Left ventricle myocardium inferior (tissue), 1 donor: ENCODE measurements at regions not wholly inside any gene's neighbourhood (a gene's known extent, or its start where the extent isn't known, plus 50 kb on each side); places are given as distances from the start of the nearest gene placed in this dataset.

Experiments
- DNase-seq: peaks from one replicate; pipeline ENCODE4 v3.0.0-alpha.2; 2020
- H3K27ac ChIP-seq: fragments of 200-600 bp; replicated peaks from 2 replicates; pipeline ENCODE4 v1.8.0; 2021
- H3K27me3 ChIP-seq: fragments of 200-600 bp; 2 replicates; pipeline ENCODE4 v1.8.0; 2021; ENCODE audit warnings: low read depth
- H3K36me3 ChIP-seq: fragments of 200-600 bp; 2 replicates; pipeline ENCODE4 v1.8.0; 2021
- H3K4me1 ChIP-seq: fragments of 200-600 bp; 2 replicates; pipeline ENCODE4 v1.8.0; 2021
- H3K4me3 ChIP-seq: fragments of 200-600 bp; 2 replicates; pipeline ENCODE4 v1.8.0; 2021; ENCODE audit warnings: mild to moderate bottlenecking, moderate library complexity
- H3K9me3 ChIP-seq: fragments of 200-600 bp; replicated peaks from 2 replicates; pipeline ENCODE4 v1.8.0; 2021
- intact Hi-C: fragments of 100-400 bp; cut with micrococcal nuclease; formaldehyde crosslinking; loops from one replicate; pipeline ENCODE4 v1.11.0; 2022
- TF ChIP-seq, protein P1 (sequence below): fragments of 200-600 bp; IDR thresholded peaks from 2 replicates; pipeline ENCODE4 v1.8.0; 2021; ENCODE audit warnings: antibody characterized with exemption, mild to moderate bottlenecking, borderline replicate concordance
- donor health status: DM: no; HTN: yes; CAD: no; lungs with severe emphysema.

DNA sequence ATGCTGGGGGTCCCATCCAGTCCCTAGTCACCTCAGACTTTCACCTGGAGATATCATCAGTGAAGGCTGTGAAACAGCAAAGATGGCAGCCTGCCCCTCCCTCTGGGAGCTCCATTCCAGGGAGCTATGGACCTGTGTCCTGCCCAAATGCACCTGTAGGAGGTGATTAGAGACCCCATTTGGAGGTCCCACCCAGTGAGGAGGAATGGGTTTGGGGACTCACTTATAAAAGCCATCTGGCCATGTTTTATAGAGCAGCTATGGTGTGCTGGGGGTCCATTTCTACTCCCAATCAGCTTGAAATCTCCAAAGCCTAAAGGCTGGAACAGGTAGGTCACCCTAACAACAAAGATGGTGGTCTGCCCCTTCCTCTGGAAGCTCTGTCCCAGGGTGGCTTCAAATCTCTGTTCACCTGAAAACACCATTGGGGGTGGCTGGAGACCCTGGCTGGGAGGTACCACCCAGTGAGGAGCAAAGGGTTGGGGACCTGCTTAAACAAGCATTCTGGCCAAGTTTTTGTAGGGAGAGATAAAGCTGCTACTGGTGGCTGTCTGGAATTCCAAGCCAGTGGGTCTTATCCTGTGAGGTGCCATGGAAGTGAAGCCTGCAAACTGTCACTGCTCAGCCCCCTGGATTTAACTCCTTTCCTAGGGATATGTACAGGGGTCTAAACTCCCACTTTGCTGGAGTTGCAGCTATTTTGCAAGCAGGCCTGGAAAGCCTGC lies 182.3 kb downstream of the RASSF9 start:
- TF ChIP-seq, protein P1, sequence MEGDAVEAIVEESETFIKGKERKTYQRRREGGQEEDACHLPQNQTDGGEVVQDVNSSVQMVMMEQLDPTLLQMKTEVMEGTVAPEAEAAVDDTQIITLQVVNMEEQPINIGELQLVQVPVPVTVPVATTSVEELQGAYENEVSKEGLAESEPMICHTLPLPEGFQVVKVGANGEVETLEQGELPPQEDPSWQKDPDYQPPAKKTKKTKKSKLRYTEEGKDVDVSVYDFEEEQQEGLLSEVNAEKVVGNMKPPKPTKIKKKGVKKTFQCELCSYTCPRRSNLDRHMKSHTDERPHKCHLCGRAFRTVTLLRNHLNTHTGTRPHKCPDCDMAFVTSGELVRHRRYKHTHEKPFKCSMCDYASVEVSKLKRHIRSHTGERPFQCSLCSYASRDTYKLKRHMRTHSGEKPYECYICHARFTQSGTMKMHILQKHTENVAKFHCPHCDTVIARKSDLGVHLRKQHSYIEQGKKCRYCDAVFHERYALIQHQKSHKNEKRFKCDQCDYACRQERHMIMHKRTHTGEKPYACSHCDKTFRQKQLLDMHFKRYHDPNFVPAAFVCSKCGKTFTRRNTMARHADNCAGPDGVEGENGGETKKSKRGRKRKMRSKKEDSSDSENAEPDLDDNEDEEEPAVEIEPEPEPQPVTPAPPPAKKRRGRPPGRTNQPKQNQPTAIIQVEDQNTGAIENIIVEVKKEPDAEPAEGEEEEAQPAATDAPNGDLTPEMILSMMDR, result no peak
- no peaks in the 10 kb centered on the region for H3K27me3 ChIP-seq

DNA sequence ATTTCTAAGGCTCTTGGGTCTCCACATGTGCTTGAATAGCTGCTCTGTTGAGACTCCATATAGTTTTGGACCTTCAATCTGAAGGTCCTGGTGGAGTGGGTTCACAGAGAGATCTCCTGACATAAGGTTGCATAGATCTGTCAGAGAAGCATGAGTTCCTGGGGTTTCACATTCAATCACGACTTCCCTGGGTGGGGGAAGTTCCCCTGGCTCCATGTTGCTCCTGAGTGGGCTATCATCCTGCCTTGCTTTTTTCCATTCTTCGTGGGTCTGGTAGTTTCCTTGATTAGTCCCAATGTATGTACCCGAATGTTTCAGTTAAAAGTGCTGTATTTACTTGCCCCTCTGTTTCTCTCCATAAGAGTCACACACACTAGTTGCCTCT lies 181.8 kb downstream of the RASSF9 start:
- no peaks in the 10 kb centered on the region for H3K36me3 ChIP-seq
- H3K4me3 ChIP-seq, result no peak overlapping the region
- H3K27ac ChIP-seq, result no peak overlapping the region
- no peaks in the 10 kb centered on the region for H3K4me1 ChIP-seq
- H3K27me3 ChIP-seq, result no peaks in the 10 kb centered on the region
- TF ChIP-seq, protein P1, result no peak
- peaks cover 38% of the 10 kb centered on the region for H3K9me3 ChIP-seq
- intact Hi-C loops, result no loop called here
- DNase-seq, result no peak

More for the DNA sequence above, 182.3 kb downstream of the RASSF9 start:
- Histone ChIP-seq H3K4me1 (no peaks in the 10 kb centered on the region), H3K36me3 (no peaks in the 10 kb centered on the region), H3K4me3 (no peak overlapping the region), H3K27ac (no peak overlapping the region), H3K9me3 (peaks cover 34% of the 10 kb centered on the region)
- no peak for DNase-seq
- intact Hi-C loops, result no loop called here

DNA sequence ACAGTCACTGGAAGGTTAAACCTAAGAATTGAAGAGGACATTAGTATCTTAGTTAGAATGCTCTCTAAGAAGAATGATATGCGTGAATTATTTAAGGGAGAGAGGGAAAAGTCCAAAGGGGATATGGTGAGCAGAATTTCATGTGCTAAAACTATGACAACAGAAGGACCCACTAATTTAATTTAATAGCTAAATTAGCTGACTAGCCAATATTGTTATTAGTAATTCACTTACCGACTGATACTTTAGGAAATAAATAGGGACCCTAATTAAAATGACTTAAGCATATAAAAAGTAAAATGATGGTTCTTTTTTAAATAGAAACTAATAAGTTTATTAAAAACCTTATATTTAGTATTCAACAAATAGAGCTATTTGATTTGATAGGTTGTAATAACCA lies 179.6 kb downstream of the RASSF9 start:
- TF ChIP-seq, protein P1, result no peak
- H3K36me3 ChIP-seq, result no peaks in the 10 kb centered on the region

DNA sequence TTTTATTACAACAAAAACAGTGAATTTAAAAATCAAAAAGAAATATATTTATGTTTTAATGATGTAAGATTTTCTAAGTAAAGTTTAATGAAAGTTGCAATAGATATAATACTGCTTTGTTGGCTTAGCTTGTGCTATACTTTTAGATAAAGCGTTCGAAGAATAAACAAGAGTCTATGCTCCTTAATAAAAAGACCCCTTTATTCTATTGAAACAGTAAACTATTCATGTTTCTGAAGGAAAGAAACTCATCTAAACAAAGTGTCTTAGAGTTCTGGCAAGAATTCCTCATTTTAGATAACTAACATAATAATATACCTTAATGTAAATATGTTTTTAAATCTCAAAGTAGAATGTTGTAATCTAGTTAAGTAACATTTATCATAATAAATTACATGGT lies 179.0 kb downstream of the RASSF9 start:
- intact Hi-C loops, result no loop called here

More for the DNA sequence above, 179.6 kb downstream of the RASSF9 start:
- Histone ChIP-seq H3K9me3 (peaks cover 29% of the 10 kb centered on the region), H3K4me3 (no peak overlapping the region), H3K27ac (no peak overlapping the region), H3K27me3 (no peaks in the 10 kb centered on the region), H3K4me1 (no peaks in the 10 kb centered on the region)
- intact Hi-C loops, result no loop called here
- DNase-seq, result no peak

DNA sequence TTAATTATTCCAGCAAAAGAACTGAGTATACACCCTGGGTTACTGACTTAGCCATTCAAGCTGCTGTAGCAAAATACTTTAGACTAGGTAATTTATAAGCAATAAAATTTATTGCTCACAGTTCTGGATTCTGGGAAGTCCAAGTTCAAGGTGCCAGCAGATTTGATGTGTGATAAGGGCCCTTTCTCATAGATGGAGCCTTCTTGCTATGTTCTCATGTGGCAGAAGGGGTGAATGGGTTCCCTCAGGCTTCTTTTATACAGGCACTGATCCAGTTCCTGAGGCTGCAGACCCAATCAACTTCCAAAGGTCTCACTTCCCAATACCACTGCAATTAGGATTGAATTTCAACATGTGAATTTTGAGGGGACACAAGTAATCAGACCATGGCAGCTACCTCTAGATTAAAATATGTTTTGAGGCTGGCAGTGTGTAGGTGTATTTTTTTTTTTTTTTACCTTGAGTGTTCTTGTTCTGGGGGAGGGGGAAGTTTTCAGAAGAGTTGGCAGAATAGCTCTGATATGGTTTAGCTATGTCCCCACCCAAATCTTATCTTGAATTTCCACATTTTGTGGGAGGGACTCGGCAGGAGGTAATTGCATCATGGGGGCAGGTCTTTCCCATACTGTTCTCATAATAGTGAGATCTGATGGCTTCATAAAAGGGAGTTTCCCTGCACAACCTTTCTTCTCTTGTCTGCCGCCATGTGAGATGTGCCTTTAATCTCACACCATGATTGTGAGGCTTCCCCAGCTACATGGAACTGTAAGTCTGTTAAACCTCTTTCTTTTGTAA lies 178.2 kb downstream of the RASSF9 start:
- Histone ChIP-seq H3K4me1 (no peaks in the 10 kb centered on the region), H3K27me3 (no peaks in the 10 kb centered on the region), H3K36me3 (no peaks in the 10 kb centered on the region), H3K27ac (no peak overlapping the region), H3K4me3 (no peak overlapping the region), H3K9me3 (peaks cover 14% of the 10 kb centered on the region)
- TF ChIP-seq, protein P1, result no peak
- intact Hi-C loops, result no loop called here
- DNase-seq, result no peak

More for the DNA sequence above, 179.0 kb downstream of the RASSF9 start:
- H3K27me3 ChIP-seq, result no peaks in the 10 kb centered on the region
- H3K4me3 ChIP-seq, result no peak overlapping the region
- H3K4me1 ChIP-seq, result no peaks in the 10 kb centered on the region
- H3K36me3 ChIP-seq, result no peaks in the 10 kb centered on the region
- H3K9me3 ChIP-seq, result peaks cover 22% of the 10 kb centered on the region
- TF ChIP-seq, protein P1, result no peak
- DNase-seq, result no peak
- no peak overlapping the region for H3K27ac ChIP-seq
